ENCODE measurements at regions not wholly inside any gene's neighbourhood (a gene's known extent, or its start where the extent isn't known, plus 50 kb on each side); places are given as distances from the start of the nearest gene placed in this dataset.

GRCh38 chr4:86502081-86502480 is 92.0 kb upstream of the PTPN13 start:
- Histone ChIP-seq H3K14ac (ENCODE audit: insufficient read depth, low read length) (no peak overlapping the region), H3K79me1 (ENCODE audit: insufficient read depth, low read depth, low read length, poor library complexity, severe bottlenecking) (no peaks in the 10 kb centered on the region), H2BK5ac (ENCODE audit: insufficient read length, low read length) (no peak overlapping the region), H2AK5ac (ENCODE audit: insufficient read length, low read length) (no peak overlapping the region), H4K5ac (ENCODE audit: insufficient read length, low read depth, low read length) (no peak overlapping the region), H2AFZ (ENCODE audit: low read length) (no peak overlapping the region), H3K23me2 (ENCODE audit: insufficient read length, low read depth, low read length, poor library complexity, severe bottlenecking) (no peaks in the 10 kb centered on the region), H4K91ac (ENCODE audit: insufficient read length, low read depth, low read length) (no peak overlapping the region), H4K8ac (replicated peaks; ENCODE audit: insufficient read length, low read depth, low read length) (no peak overlapping the region), H2BK20ac (ENCODE audit: low read depth, low read length, poor library complexity, severe bottlenecking) (no peak overlapping the region), H3K9ac (ENCODE audit: extremely low read depth, insufficient read length, low read length) (no peak overlapping the region), H2BK15ac (ENCODE audit: low read depth, low read length) (no peak overlapping the region), H3T11ph (ENCODE audit: low read length) (no peak overlapping the region), H2BK12ac (ENCODE audit: insufficient read length, low read depth, low read length) (no peak overlapping the region), H2BK120ac (ENCODE audit: low read depth, low read length, poor library complexity, severe bottlenecking) (no peak overlapping the region), H4K20me1 (ENCODE audit: control insufficient read depth, insufficient read depth, insufficient read length) (no peaks in the 10 kb centered on the region), H3K4ac (ENCODE audit: low read depth, low read length) (no peak overlapping the region), H3K18ac (ENCODE audit: insufficient read length, low read depth, low read length) (no peak overlapping the region), H3K27ac (ENCODE audit: insufficient read length, low read depth, low read length) (no peak overlapping the region), H3K27me3 (ENCODE audit: insufficient read depth, low read length) (no peaks in the 10 kb centered on the region), H3K9me3 (ENCODE audit: control insufficient read depth, low read depth, low read length) (no peaks in the 10 kb centered on the region), H3K79me2 (ENCODE audit: insufficient read depth, low read length) (no peaks in the 10 kb centered on the region), H3K4me2 (ENCODE audit: insufficient read depth, insufficient read length, low read length) (no peak overlapping the region), H3K56ac (ENCODE audit: insufficient read length, low read depth, low read length) (no peak overlapping the region), H3K4me1 (ENCODE audit: insufficient read depth, low read length) (peaks cover 6% of the 10 kb centered on the region; the same call in 1 of the 2 replicates), H3K23ac (ENCODE audit: insufficient read length, low read depth, low read length) (no peak overlapping the region)
- Mint-ChIP-seq H3K27ac (no peak overlapping the region), H3K9me3 (no peaks in the 10 kb centered on the region), H3K4me3 (no peak overlapping the region), H3K36me3 (ENCODE audit: insufficient read depth in 1 of 3, low read depth in 3 of 3) (no peaks in the 10 kb centered on the region), H3K4me1 (peaks cover 26 to 37% of the 10 kb centered on the region in 2 experiments), H3K27me3 (ENCODE audit: low read depth) (no peaks in the 10 kb centered on the region)
- no CpG with 5 or more reads among the region's 2 CpGs for WGBS (ENCODE audit: extremely low coverage, insufficient read length, low lambda C conversion rate)
- no peak for DNase-seq
- TF ChIP-seq CTCF (conservative IDR thresholded peaks at IDR 0.05) = no peak

Data from H9 (cell line).